ENCODE measurements at regions not wholly inside any gene's neighbourhood (a gene's known extent, or its start where the extent isn't known, plus 50 kb on each side); places are given as distances from the start of the nearest gene placed in this dataset.

DNA sequence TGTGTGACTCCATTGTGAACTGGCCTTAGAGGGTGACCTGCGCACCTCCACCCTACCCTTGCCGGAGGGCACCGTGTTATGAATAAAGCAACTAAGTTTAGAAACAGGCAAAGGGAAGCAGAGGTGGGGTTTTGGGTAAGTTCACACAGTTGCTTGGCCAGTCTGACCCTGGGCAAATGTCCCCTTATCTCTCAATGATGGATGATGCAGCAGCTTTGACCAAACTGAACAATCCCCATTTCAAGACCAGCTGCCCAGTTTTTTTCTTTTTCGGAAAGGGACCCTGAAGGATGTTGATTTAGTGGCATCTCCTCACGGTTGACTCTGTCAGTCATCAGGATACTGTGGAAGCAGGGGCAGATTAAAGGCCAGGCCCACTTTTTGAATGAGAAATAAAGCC is 68.7 kb upstream of the PRDM1 start:
- Histone ChIP-seq H3K4me2 (ENCODE audit: low read depth, low read length, poor library complexity, severe bottlenecking) (no peak overlapping the region), H3K27ac (ENCODE audit: low read depth, low read length) (no peak overlapping the region), H3F3A (ENCODE audit: insufficient read depth) (no peaks in the 10 kb centered on the region), H3K9me3 (ENCODE audit: insufficient read depth, low read length) (no peaks in the 10 kb centered on the region), H4K20me1 (ENCODE audit: low read depth, low read length) (no peaks in the 10 kb centered on the region), H3K27me3 (ENCODE audit: low read length) (no peaks in the 10 kb centered on the region), H2AFZ (ENCODE audit: low read depth, low read length, severe bottlenecking) (no peak overlapping the region), H3K4me3 (ENCODE audit: insufficient read depth, low read length, poor library complexity, severe bottlenecking) (no peak overlapping the region), H3K36me3 (ENCODE audit: low read length) (no peaks in the 10 kb centered on the region), H3K9me2 (replicated peaks; ENCODE audit: insufficient read depth, low read length) (no peaks in the 10 kb centered on the region), H3K79me2 (ENCODE audit: insufficient read depth, low read length) (no peaks in the 10 kb centered on the region), H3K9ac (ENCODE audit: low read length) (no peak overlapping the region)
- no peak for TF ChIP-seq EZH2phosphoT487 (conservative IDR thresholded peaks at IDR 0.05; ENCODE audit: low read length)
- TF ChIP-seq, protein P1, sequence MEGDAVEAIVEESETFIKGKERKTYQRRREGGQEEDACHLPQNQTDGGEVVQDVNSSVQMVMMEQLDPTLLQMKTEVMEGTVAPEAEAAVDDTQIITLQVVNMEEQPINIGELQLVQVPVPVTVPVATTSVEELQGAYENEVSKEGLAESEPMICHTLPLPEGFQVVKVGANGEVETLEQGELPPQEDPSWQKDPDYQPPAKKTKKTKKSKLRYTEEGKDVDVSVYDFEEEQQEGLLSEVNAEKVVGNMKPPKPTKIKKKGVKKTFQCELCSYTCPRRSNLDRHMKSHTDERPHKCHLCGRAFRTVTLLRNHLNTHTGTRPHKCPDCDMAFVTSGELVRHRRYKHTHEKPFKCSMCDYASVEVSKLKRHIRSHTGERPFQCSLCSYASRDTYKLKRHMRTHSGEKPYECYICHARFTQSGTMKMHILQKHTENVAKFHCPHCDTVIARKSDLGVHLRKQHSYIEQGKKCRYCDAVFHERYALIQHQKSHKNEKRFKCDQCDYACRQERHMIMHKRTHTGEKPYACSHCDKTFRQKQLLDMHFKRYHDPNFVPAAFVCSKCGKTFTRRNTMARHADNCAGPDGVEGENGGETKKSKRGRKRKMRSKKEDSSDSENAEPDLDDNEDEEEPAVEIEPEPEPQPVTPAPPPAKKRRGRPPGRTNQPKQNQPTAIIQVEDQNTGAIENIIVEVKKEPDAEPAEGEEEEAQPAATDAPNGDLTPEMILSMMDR (IDR thresholded peaks at IDR 0.05; ENCODE audit: insufficient read depth, low read length, poor library complexity, severe bottlenecking): no peak

DNA sequence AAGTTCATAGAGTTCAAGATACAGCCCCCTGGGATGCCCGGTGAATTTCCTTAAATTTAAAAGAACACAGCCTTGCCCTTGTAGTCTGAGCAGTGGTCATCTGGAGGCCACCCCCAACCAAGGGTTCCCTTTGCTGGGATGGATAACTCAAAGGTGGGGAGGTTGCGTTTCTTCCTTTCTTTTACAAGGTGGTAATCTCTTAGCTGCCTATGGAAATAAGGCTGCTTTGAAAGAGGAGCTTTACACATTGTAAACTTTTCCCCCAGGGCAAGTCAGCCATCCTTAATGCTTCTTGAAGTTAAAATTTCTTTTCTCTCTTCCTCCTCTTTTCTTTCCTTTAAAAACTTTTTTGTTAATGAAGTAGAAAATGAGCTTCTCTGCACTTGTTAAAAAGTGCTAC is 71.2 kb upstream of the PRDM1 start:
- no peaks in the 10 kb centered on the region for H3K27me3 ChIP-seq (ENCODE audit: low read length)
- no peaks in the 10 kb centered on the region for H3K79me2 ChIP-seq (ENCODE audit: insufficient read depth, low read length)
- no peaks in the 10 kb centered on the region for H3K9me3 ChIP-seq (ENCODE audit: insufficient read depth, low read length)
- no peaks in the 10 kb centered on the region for H4K20me1 ChIP-seq (ENCODE audit: low read depth, low read length)
- H3K4me2 ChIP-seq (ENCODE audit: low read depth, low read length, poor library complexity, severe bottlenecking): no peak overlapping the region
- H3K27ac ChIP-seq (ENCODE audit: low read depth, low read length): no peak overlapping the region
- H3K9me2 ChIP-seq (replicated peaks; ENCODE audit: insufficient read depth, low read length): no peaks in the 10 kb centered on the region
- TF ChIP-seq, protein P1 (IDR thresholded peaks at IDR 0.05; ENCODE audit: insufficient read depth, low read length, poor library complexity, severe bottlenecking): no peak
- TF ChIP-seq EZH2phosphoT487 (conservative IDR thresholded peaks at IDR 0.05; ENCODE audit: low read length): no peak
- H3K4me3 ChIP-seq (ENCODE audit: insufficient read depth, low read length, poor library complexity, severe bottlenecking): no peak overlapping the region
- H3K9ac ChIP-seq (ENCODE audit: low read length): no peak overlapping the region
- H3F3A ChIP-seq (ENCODE audit: insufficient read depth): no peaks in the 10 kb centered on the region
- H3K36me3 ChIP-seq (ENCODE audit: low read length): no peaks in the 10 kb centered on the region
- no peak overlapping the region for H2AFZ ChIP-seq (ENCODE audit: low read depth, low read length, severe bottlenecking)

DNA sequence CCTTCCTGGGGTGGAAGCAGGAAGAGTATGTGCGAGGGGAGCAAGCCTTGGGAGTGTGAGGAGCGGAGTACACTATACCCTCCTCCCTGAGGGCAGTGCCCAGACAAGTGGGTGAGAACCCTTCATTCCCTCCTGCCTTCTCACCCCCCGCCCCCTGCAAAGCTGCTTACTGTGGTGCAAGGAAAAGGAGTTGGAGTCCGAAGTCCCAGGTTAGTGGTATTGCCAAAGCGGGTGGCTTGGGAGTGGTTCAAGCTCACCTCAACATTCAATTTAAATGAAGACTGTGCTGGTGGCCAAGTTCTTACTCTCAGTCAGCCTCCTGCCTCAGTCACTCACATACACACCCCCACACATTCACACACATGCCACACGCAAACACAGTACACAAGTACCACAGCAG is 74.7 kb upstream of the PRDM1 start:
- Histone ChIP-seq H4K20me1 (ENCODE audit: low read depth, low read length) (no peaks in the 10 kb centered on the region), H3K9me2 (replicated peaks; ENCODE audit: insufficient read depth, low read length) (no peaks in the 10 kb centered on the region), H3K27ac (ENCODE audit: low read depth, low read length) (no peak overlapping the region), H3K9me3 (ENCODE audit: insufficient read depth, low read length) (no peaks in the 10 kb centered on the region), H2AFZ (ENCODE audit: low read depth, low read length, severe bottlenecking) (no peak overlapping the region), H3K36me3 (ENCODE audit: low read length) (no peaks in the 10 kb centered on the region), H3F3A (ENCODE audit: insufficient read depth) (no peaks in the 10 kb centered on the region), H3K4me3 (ENCODE audit: insufficient read depth, low read length, poor library complexity, severe bottlenecking) (no peak overlapping the region), H3K79me2 (ENCODE audit: insufficient read depth, low read length) (no peaks in the 10 kb centered on the region), H3K9ac (ENCODE audit: low read length) (no peak overlapping the region), H3K4me2 (ENCODE audit: low read depth, low read length, poor library complexity, severe bottlenecking) (no peak overlapping the region), H3K27me3 (ENCODE audit: low read length) (no peaks in the 10 kb centered on the region)
- TF ChIP-seq, protein P1 (IDR thresholded peaks at IDR 0.05; ENCODE audit: insufficient read depth, low read length, poor library complexity, severe bottlenecking): no peak
- no peak for TF ChIP-seq EZH2phosphoT487 (conservative IDR thresholded peaks at IDR 0.05; ENCODE audit: low read length)

DNA sequence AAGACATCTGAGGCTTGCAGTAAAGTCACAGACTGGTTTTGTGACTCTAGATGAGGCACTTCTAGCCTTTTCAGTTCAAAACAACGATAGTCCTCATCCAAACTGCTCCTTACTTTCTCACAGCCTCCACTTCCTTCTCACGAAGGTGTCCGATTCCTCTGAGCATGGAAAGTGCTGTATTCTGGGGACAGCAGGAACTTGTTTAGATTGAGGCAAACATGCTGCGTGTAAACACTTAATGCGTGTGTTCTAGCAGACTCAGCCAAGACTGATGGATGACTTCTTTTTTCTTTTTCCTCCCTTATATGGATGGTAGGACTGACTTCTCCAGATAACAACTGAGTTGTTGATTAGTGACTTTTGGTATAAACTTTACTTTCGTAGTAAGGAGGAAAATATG is 80.2 kb upstream of the PRDM1 start:
- Histone ChIP-seq H3K27me3 (ENCODE audit: low read length) (no peaks in the 10 kb centered on the region), H3K36me3 (ENCODE audit: low read length) (no peaks in the 10 kb centered on the region), H3K9me3 (ENCODE audit: insufficient read depth, low read length) (no peaks in the 10 kb centered on the region), H3F3A (ENCODE audit: insufficient read depth) (no peaks in the 10 kb centered on the region), H4K20me1 (ENCODE audit: low read depth, low read length) (no peaks in the 10 kb centered on the region), H2AFZ (ENCODE audit: low read depth, low read length, severe bottlenecking) (no peak overlapping the region), H3K79me2 (ENCODE audit: insufficient read depth, low read length) (no peaks in the 10 kb centered on the region), H3K27ac (ENCODE audit: low read depth, low read length) (no peak overlapping the region), H3K9ac (ENCODE audit: low read length) (no peak overlapping the region), H3K9me2 (replicated peaks; ENCODE audit: insufficient read depth, low read length) (no peaks in the 10 kb centered on the region), H3K4me3 (ENCODE audit: insufficient read depth, low read length, poor library complexity, severe bottlenecking) (no peak overlapping the region), H3K4me2 (ENCODE audit: low read depth, low read length, poor library complexity, severe bottlenecking) (no peak overlapping the region)
- TF ChIP-seq, protein P1 (IDR thresholded peaks at IDR 0.05; ENCODE audit: insufficient read depth, low read length, poor library complexity, severe bottlenecking): no peak
- no peak for TF ChIP-seq EZH2phosphoT487 (conservative IDR thresholded peaks at IDR 0.05; ENCODE audit: low read length)
